H54 (cell line): ENCODE measurements at regions not wholly inside any gene's neighbourhood (a gene's known extent, or its start where the extent isn't known, plus 50 kb on each side); places are given as distances from the start of the nearest gene placed in this dataset.

ENCODE experiments used
- DNase-seq: peaks from one replicate; pipeline ENCODE4 v3.0.0; 2011; ENCODE audit warnings: low spot score, mixed read lengths; ENCODE audit not compliant: insufficient read length
- FAIRE-seq: peaks from 3 replicates; lab custom pipeline; 2011; peaks lifted over from hg19 to GRCh38; lab: Jason Lieb, UNC
- POLR2A ChIP-seq: IDR thresholded peaks from 2 replicates; pipeline ENCODE4 v1.6.1; 2011; ENCODE audit warnings: low read depth, mild to moderate bottlenecking, low read length

GRCh38 chr9:96133321-96134021 lies 168.5 kb downstream of the HSD17B3 start:
- DNase-seq (no peak), FAIRE-seq (no peak)
- no peak for TF ChIP-seq POLR2A

GRCh38 chr9:96131825-96132224 lies 170.2 kb downstream of the HSD17B3 start:
- no peak for TF ChIP-seq POLR2A
- FAIRE-seq, result no peak
- DNase-seq, result no peak

GRCh38 chr9:96130970-96131369 lies 171.0 kb downstream of the HSD17B3 start:
- no peak for FAIRE-seq
- TF ChIP-seq POLR2A, result no peak
- DNase-seq, result no peak

GRCh38 chr9:96129747-96130146 lies 172.2 kb downstream of the HSD17B3 start:
- DNase-seq (no peak), FAIRE-seq (no peak)
- TF ChIP-seq POLR2A, result no peak

GRCh38 chr9:96128880-96129279 lies 173.1 kb downstream of the HSD17B3 start:
- DNase-seq (no peak), FAIRE-seq (no peak)
- TF ChIP-seq POLR2A, result no peak

GRCh38 chr9:96126321-96126881 lies 175.6 kb downstream of the HSD17B3 start:
- TF ChIP-seq POLR2A, result no peak

GRCh38 chr9:96125624-96126023 lies 176.4 kb downstream of the HSD17B3 start:
- DNase-seq, result no peak
- no peak for TF ChIP-seq POLR2A
- FAIRE-seq, result no peak

More at GRCh38 chr9:96126321-96126881, 175.6 kb downstream of the HSD17B3 start:
- no peak for DNase-seq
- no peak for FAIRE-seq

GRCh38 chr9:96122751-96123150 lies 179.2 kb downstream of the HSD17B3 start:
- no peak for TF ChIP-seq POLR2A
- FAIRE-seq (no peak), DNase-seq (no peak)

GRCh38 chr9:96122282-96122681 lies 179.7 kb downstream of the HSD17B3 start:
- FAIRE-seq, result no peak
- TF ChIP-seq POLR2A, result no peak

GRCh38 chr9:96121136-96121535 lies 180.8 kb downstream of the HSD17B3 start:
- no peak for DNase-seq
- no peak for FAIRE-seq
- TF ChIP-seq POLR2A, result no peak

More at GRCh38 chr9:96122282-96122681, 179.7 kb downstream of the HSD17B3 start:
- DNase-seq, result no peak

- FAIRE-seq (no peak), DNase-seq (no peak)
- TF ChIP-seq POLR2A, result no peak
Observed at GRCh38 chr9:96117398-96118080, 184.4 kb downstream of the HSD17B3 start.

GRCh38 chr9:96116275-96117064 lies 185.5 kb downstream of the HSD17B3 start:
- TF ChIP-seq POLR2A, result no peak
- DNase-seq (no peak), FAIRE-seq (no peak)

- DNase-seq (no peak), FAIRE-seq (no peak)
- no peak for TF ChIP-seq POLR2A
Observed at GRCh38 chr9:96115836-96116235, 186.1 kb downstream of the HSD17B3 start.

- DNase-seq (no peak), FAIRE-seq (no peak)
- no peak for TF ChIP-seq POLR2A
Observed at GRCh38 chr9:96113032-96113431, 188.9 kb downstream of the HSD17B3 start.
